Hepatocyte (in vitro differentiated cells): ENCODE measurements at regions not wholly inside any gene's neighbourhood (a gene's known extent, or its start where the extent isn't known, plus 50 kb on each side); places are given as distances from the start of the nearest gene placed in this dataset.
A peak's percentile ranks its signal among the peaks of the same experiment; 100 is the strongest.

ENCODE experiments used
- DNase-seq: peaks from one replicate; pipeline ENCODE4 v3.0.0-alpha.2; 2016; ENCODE audit warnings: low spot score
- H2AFZ ChIP-seq: fragments of 200-600 bp; sonication (generic); 2 replicates; pipeline ENCODE4 v1.6.0; 2016; ENCODE audit warnings: antibody characterized with exemption, mild to moderate bottlenecking
- H3K27ac ChIP-seq: fragments of 200-600 bp; sonication (generic); 2 replicates; pipeline ENCODE4 v1.5.1; 2016; ENCODE audit warnings: mild to moderate bottlenecking
- H3K27me3 ChIP-seq: fragments of 200-600 bp; sonication (generic); 2 replicates; pipeline ENCODE4 v1.6.1; 2016
- H3K36me3 ChIP-seq: fragments of 200-600 bp; sonication (generic); replicated peaks from 2 replicates; pipeline ENCODE4 v1.5.1; 2016; ENCODE audit warnings: low read depth; ENCODE audit not compliant: insufficient read depth
- H3K4me1 ChIP-seq: fragments of 200-600 bp; sonication (generic); 2 replicates; pipeline ENCODE4 v1.5.1; 2016; ENCODE audit warnings: mild to moderate bottlenecking, moderate library complexity; ENCODE audit not compliant: insufficient read depth
- H3K4me2 ChIP-seq: fragments of 200-600 bp; sonication (generic); 2 replicates; pipeline ENCODE4 v1.6.0; 2016
- H3K4me3 ChIP-seq: fragments of 200-600 bp; sonication (generic); 2 replicates; pipeline ENCODE4 v1.5.1; 2016; ENCODE audit warnings: mild to moderate bottlenecking
- H3K79me2 ChIP-seq: fragments of 200-600 bp; sonication (generic); 2 replicates; pipeline ENCODE4 v1.6.0; 2017; ENCODE audit warnings: mild to moderate bottlenecking
- H3K9me2 ChIP-seq: fragments of 200-600 bp; sonication (generic); replicated peaks from 2 replicates; pipeline ENCODE4 v1.6.0; 2017; ENCODE audit warnings: mild to moderate bottlenecking; ENCODE audit not compliant: insufficient read depth
- H3K9me3 ChIP-seq: fragments of 200-600 bp; sonication (generic); 2 replicates; pipeline ENCODE4 v1.5.1; 2016; ENCODE audit warnings: low read depth, mild to moderate bottlenecking
- H4K20me1 ChIP-seq: fragments of 200-600 bp; sonication (generic); 2 replicates; pipeline ENCODE4 v1.6.0; 2016; ENCODE audit warnings: mild to moderate bottlenecking; ENCODE audit not compliant: insufficient read depth, poor library complexity, severe bottlenecking
- EZH2 ChIP-seq: fragments of 200-600 bp; sonication (generic); IDR thresholded peaks from 2 replicates; pipeline ENCODE4 v1.6.1; 2016; ENCODE audit warnings: antibody characterized with exemption, mild to moderate bottlenecking, borderline replicate concordance
- EZH2phosphoT487 ChIP-seq: fragments of 200-600 bp; sonication (generic); IDR thresholded peaks from one replicate; pipeline ENCODE4 v1.6.1; 2018; ENCODE audit warnings: antibody characterized with exemption, mild to moderate bottlenecking, low read depth, moderate library complexity; ENCODE audit not compliant: unreplicated experiment, severe bottlenecking
- WGBS: methylation state at CpG from one replicate; pipeline ENCODE4 v1.1.6; 2016; ENCODE audit warnings: low lambda C conversion rate; ENCODE audit errors: missing lambda C conversion rate; 5-methylcytosine and 5-hydroxymethylcytosine counted together
- TF ChIP-seq, protein P1 (sequence below): fragments of 200-600 bp; sonication (generic); IDR thresholded peaks from 2 replicates; pipeline ENCODE4 v1.5.1; 2016; ENCODE audit warnings: antibody characterized with exemption, mild to moderate bottlenecking; ENCODE audit not compliant: poor library complexity

DNA sequence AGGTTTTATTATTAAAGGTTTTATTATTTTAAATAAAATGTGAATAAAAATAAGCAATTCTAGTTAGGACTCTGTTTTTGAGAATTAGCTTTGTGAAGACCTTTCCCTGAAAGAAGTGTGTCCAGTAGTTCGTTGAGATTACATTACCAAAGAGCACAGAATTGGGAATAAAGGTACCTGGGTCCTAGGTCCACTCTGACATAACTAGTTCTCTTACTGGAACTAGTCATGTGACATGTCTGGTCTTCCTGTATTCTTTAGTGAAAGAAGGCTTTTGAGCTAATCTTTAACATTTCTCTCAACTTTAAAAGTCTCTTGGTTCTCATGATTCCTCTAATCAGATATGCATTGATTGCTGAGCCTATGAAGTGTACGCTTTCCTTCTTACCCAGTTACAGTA is 292.0 kb upstream of the SMIM31 start:
- Histone ChIP-seq H3K27ac (no peak overlapping the region), H3K9me2 (no peaks in the 10 kb centered on the region), H3K4me1 (no peaks in the 10 kb centered on the region), H4K20me1 (no peaks in the 10 kb centered on the region), H3K4me3 (no peak overlapping the region), H3K27me3 (no peaks in the 10 kb centered on the region), H3K36me3 (no peaks in the 10 kb centered on the region), H2AFZ (no peak overlapping the region), H3K9me3 (no peaks in the 10 kb centered on the region), H3K79me2 (no peaks in the 10 kb centered on the region), H3K4me2 (peak overlapping the region; percentile 16)
- 65% methylated on average over 2 of the region's 2 CpGs for WGBS
- DNase-seq, result peak; percentile 29
- TF ChIP-seq EZH2 (no peak), EZH2phosphoT487 (no peak)
- TF ChIP-seq, protein P1, sequence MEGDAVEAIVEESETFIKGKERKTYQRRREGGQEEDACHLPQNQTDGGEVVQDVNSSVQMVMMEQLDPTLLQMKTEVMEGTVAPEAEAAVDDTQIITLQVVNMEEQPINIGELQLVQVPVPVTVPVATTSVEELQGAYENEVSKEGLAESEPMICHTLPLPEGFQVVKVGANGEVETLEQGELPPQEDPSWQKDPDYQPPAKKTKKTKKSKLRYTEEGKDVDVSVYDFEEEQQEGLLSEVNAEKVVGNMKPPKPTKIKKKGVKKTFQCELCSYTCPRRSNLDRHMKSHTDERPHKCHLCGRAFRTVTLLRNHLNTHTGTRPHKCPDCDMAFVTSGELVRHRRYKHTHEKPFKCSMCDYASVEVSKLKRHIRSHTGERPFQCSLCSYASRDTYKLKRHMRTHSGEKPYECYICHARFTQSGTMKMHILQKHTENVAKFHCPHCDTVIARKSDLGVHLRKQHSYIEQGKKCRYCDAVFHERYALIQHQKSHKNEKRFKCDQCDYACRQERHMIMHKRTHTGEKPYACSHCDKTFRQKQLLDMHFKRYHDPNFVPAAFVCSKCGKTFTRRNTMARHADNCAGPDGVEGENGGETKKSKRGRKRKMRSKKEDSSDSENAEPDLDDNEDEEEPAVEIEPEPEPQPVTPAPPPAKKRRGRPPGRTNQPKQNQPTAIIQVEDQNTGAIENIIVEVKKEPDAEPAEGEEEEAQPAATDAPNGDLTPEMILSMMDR, result no peak

- Histone ChIP-seq H3K4me2 (peak overlapping the region; percentile 16), H2AFZ (no peak overlapping the region)
- TF ChIP-seq, protein P1, result no peak
- no peak for TF ChIP-seq EZH2phosphoT487
- TF ChIP-seq EZH2, result no peak
Observed at GRCh38 chr4:164462471-164462870, 291.5 kb upstream of the SMIM31 start.

GRCh38 chr4:164464313-164464712 is 289.6 kb upstream of the SMIM31 start:
- Histone ChIP-seq H3K4me2 (no peak overlapping the region), H2AFZ (no peak overlapping the region), H3K27ac (no peak overlapping the region), H4K20me1 (no peaks in the 10 kb centered on the region), H3K9me2 (no peaks in the 10 kb centered on the region), H3K4me1 (no peaks in the 10 kb centered on the region), H3K27me3 (no peaks in the 10 kb centered on the region), H3K4me3 (no peak overlapping the region), H3K36me3 (no peaks in the 10 kb centered on the region), H3K9me3 (no peaks in the 10 kb centered on the region), H3K79me2 (no peaks in the 10 kb centered on the region)
- 91% methylated on average over 1 of the region's 1 CpG for WGBS
- TF ChIP-seq EZH2phosphoT487, result no peak
- TF ChIP-seq, protein P1, result no peak
- DNase-seq, result no peak

More at GRCh38 chr4:164462471-164462870, 291.5 kb upstream of the SMIM31 start:
- Histone ChIP-seq H3K27ac (no peak overlapping the region), H3K9me3 (no peaks in the 10 kb centered on the region), H3K4me3 (no peak overlapping the region), H3K79me2 (no peaks in the 10 kb centered on the region), H3K9me2 (no peaks in the 10 kb centered on the region), H4K20me1 (no peaks in the 10 kb centered on the region), H3K27me3 (no peaks in the 10 kb centered on the region), H3K36me3 (no peaks in the 10 kb centered on the region), H3K4me1 (no peaks in the 10 kb centered on the region)
- no peak for DNase-seq

GRCh38 chr4:164467493-164467892 is 286.4 kb upstream of the SMIM31 start:
- WGBS, result 83% methylated on average over 3 of the region's 3 CpGs
- Histone ChIP-seq H3K36me3 (no peaks in the 10 kb centered on the region), H3K27ac (no peak overlapping the region), H3K9me2 (no peaks in the 10 kb centered on the region), H4K20me1 (no peaks in the 10 kb centered on the region), H3K4me1 (no peaks in the 10 kb centered on the region), H3K4me2 (no peak overlapping the region), H2AFZ (no peak overlapping the region), H3K4me3 (no peak overlapping the region), H3K79me2 (no peaks in the 10 kb centered on the region), H3K9me3 (no peaks in the 10 kb centered on the region), H3K27me3 (no peaks in the 10 kb centered on the region)
- DNase-seq, result no peak
- no peak for TF ChIP-seq EZH2phosphoT487
- no peak for TF ChIP-seq EZH2
- TF ChIP-seq, protein P1, result no peak
